OCI-LY7 (cell line): ENCODE measurements at regions not wholly inside any gene's neighbourhood (a gene's known extent, or its start where the extent isn't known, plus 50 kb on each side); places are given as distances from the start of the nearest gene placed in this dataset.

Source experiments
- BruUV-seq: library from RNA; stranded (reverse); fragments of 400-500 nt; replicated peaks from 2 replicates; lab custom pipeline; 2021; lab: Mats Ljungman, UMichigan
- CTCF ChIA-PET: fragments of 300-600 bp; sonication (Branson Sonifier 250); formaldehyde crosslinking; loops from one replicate; lab custom pipeline; 2022; ENCODE audit warnings: antibody characterized with exemption; ENCODE audit not compliant: unreplicated experiment; lab: Charles Lee
- POLR2A ChIA-PET: fragments of 300-600 bp; sonication (Branson Sonifier 250); formaldehyde crosslinking; loops from one replicate; lab custom pipeline; 2022; ENCODE audit warnings: antibody characterized with exemption; lab: Charles Lee
- DNase-seq: peaks from one replicate; pipeline ENCODE4 v3.0.0-alpha.2; 2015; ENCODE audit warnings: low spot score
- H2AFZ ChIP-seq: fragments of 200-600 bp; sonication (generic), shearing (Covaris generic); 2 replicates; pipeline ENCODE4 v1.6.1; 2014; ENCODE audit warnings: mild to moderate bottlenecking, antibody characterized with exemption, low read length, moderate library complexity
- H3K27ac ChIP-seq: fragments of 200-600 bp; sonication (generic); 2 replicates; pipeline ENCODE4 v1.5.1; 2014; ENCODE audit warnings: mixed run types, low read depth, mild to moderate bottlenecking, moderate library complexity, low read length, inconsistent platforms; ENCODE audit not compliant: poor library complexity, severe bottlenecking
- H3K36me3 ChIP-seq: fragments of 200-600 bp; sonication (generic); 2 replicates; pipeline ENCODE4 v1.6.1; 2014; ENCODE audit warnings: mild to moderate bottlenecking, antibody characterized with exemption, low read length, moderate library complexity, mixed read lengths; ENCODE audit not compliant: insufficient read depth
- H3K4me1 ChIP-seq: fragments of 200-600 bp; sonication (generic); 2 replicates; pipeline ENCODE4 v1.5.1; 2014; ENCODE audit warnings: mild to moderate bottlenecking, low read length; ENCODE audit not compliant: insufficient read depth, poor library complexity, severe bottlenecking
- H3K4me2 ChIP-seq: fragments of 200-600 bp; sonication (generic); 2 replicates; pipeline ENCODE4 v1.6.1; 2014; ENCODE audit warnings: mild to moderate bottlenecking, low read length
- H3K4me3 ChIP-seq: fragments of 200-600 bp; sonication (generic); 2 replicates; pipeline ENCODE4 v1.5.1; 2014; ENCODE audit warnings: mild to moderate bottlenecking, low read depth, low read length; ENCODE audit not compliant: poor library complexity, severe bottlenecking
- H3K79me2 ChIP-seq: fragments of 200-600 bp; sonication (generic); 2 replicates; pipeline ENCODE4 v1.6.1; 2016; ENCODE audit warnings: low read depth, mild to moderate bottlenecking, low read length, moderate library complexity, mixed read lengths; ENCODE audit not compliant: insufficient read depth
- H3K9me2 ChIP-seq: fragments of 200-600 bp; sonication (generic); 2 replicates; pipeline ENCODE4 v1.6.1; 2016; ENCODE audit warnings: mild to moderate bottlenecking, low read length, mixed read lengths; ENCODE audit not compliant: insufficient read depth
- H3K9me3 ChIP-seq: fragments of 200-600 bp; sonication (generic); 2 replicates; pipeline ENCODE4 v1.6.1; 2014; ENCODE audit warnings: mild to moderate bottlenecking, mixed run types, low read length, mixed read lengths
- H4K20me1 ChIP-seq: fragments of 200-600 bp; sonication (generic); 2 replicates; pipeline ENCODE4 v1.6.1; 2014; ENCODE audit warnings: mild to moderate bottlenecking, antibody characterized with exemption, low read length, moderate library complexity, mixed read lengths; ENCODE audit not compliant: insufficient read depth
- EZH2phosphoT487 ChIP-seq: fragments of 200-600 bp; sonication (generic); IDR thresholded peaks from 2 replicates; pipeline ENCODE4 v1.6.1; 2018; ENCODE audit warnings: low read depth, borderline replicate concordance, mild to moderate bottlenecking, mixed run types, antibody characterized with exemption, low read length, moderate library complexity, mixed read lengths
- intact Hi-C: fragments of 100-400 bp; cut with micrococcal nuclease; formaldehyde crosslinking; loops from one replicate; pipeline ENCODE4 v1.10.0; 2022; ENCODE audit not compliant: unreplicated experiment
- TF ChIP-seq, protein P1 (sequence below): fragments of 200-600 bp; sonication (generic); conservative IDR thresholded peaks from 2 replicates; pipeline ENCODE4 v1.5.1; 2014; ENCODE audit warnings: mild to moderate bottlenecking, antibody characterized with exemption, low read length, moderate library complexity, mixed read lengths

DNA sequence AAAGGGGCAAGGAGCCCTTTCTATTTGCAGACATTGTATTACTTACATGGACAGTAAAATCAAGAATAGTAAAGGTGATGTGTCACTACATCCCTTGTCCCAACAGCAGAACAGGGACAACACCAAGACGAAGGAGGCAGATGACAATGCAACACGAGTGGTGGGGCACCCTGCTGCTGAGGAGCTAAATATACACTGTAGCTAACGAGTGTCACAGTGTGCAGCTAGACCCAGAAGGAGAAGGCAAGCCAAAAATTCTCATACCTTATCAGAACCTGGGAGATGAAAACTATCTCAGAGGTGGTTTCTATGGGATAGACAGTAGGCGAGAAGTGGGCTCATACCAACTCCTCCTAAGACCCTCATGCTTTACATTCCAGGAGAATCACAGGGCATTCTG, 518.4 kb upstream of the LRRTM1 start:
- H3K9me3 ChIP-seq, result peaks cover 6% of the 10 kb centered on the region; the same call in 1 of the 2 replicates
- POLR2A ChIA-PET, result interaction anchor here (1.1 to 1.2 kb wide), 2 partner anchors 19 to 87 kb away, joined by 3 read pairs; no protein-coding TSS in a partner anchor
- no TSS peak for BruUV-seq
- no peaks in the 10 kb centered on the region for H3K36me3 ChIP-seq
- H2AFZ ChIP-seq, result no peak overlapping the region
- no peaks in the 10 kb centered on the region for H3K9me2 ChIP-seq
- H3K27ac ChIP-seq, result no peak overlapping the region
- no peak for DNase-seq
- CTCF ChIA-PET, result no interaction called here
- no peaks in the 10 kb centered on the region for H3K4me1 ChIP-seq
- no peak overlapping the region for H3K4me3 ChIP-seq
- H3K79me2 ChIP-seq, result no peaks in the 10 kb centered on the region
- TF ChIP-seq EZH2phosphoT487, result no peak
- TF ChIP-seq, protein P1, sequence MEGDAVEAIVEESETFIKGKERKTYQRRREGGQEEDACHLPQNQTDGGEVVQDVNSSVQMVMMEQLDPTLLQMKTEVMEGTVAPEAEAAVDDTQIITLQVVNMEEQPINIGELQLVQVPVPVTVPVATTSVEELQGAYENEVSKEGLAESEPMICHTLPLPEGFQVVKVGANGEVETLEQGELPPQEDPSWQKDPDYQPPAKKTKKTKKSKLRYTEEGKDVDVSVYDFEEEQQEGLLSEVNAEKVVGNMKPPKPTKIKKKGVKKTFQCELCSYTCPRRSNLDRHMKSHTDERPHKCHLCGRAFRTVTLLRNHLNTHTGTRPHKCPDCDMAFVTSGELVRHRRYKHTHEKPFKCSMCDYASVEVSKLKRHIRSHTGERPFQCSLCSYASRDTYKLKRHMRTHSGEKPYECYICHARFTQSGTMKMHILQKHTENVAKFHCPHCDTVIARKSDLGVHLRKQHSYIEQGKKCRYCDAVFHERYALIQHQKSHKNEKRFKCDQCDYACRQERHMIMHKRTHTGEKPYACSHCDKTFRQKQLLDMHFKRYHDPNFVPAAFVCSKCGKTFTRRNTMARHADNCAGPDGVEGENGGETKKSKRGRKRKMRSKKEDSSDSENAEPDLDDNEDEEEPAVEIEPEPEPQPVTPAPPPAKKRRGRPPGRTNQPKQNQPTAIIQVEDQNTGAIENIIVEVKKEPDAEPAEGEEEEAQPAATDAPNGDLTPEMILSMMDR, result no peak
- no peaks in the 10 kb centered on the region for H4K20me1 ChIP-seq
- intact Hi-C loops, result no loop called here
- H3K4me2 ChIP-seq, result no peak overlapping the region

GRCh38 chr2:80815259-80815658, 510.7 kb upstream of the LRRTM1 start:
- no peak for DNase-seq
- H3K79me2 ChIP-seq, result no peaks in the 10 kb centered on the region
- no peak overlapping the region for H2AFZ ChIP-seq
- no peaks in the 10 kb centered on the region for H3K36me3 ChIP-seq
- no peak for TF ChIP-seq EZH2phosphoT487
- TF ChIP-seq, protein P1, result no peak
- BruUV-seq, result no TSS peak
- no peaks in the 10 kb centered on the region for H4K20me1 ChIP-seq
- no peak overlapping the region for H3K27ac ChIP-seq
- intact Hi-C loops, result no loop called here
- peaks cover 10% of the 10 kb centered on the region; the same call in 1 of the 2 replicates for H3K9me3 ChIP-seq
- H3K9me2 ChIP-seq, result no peaks in the 10 kb centered on the region
- POLR2A ChIA-PET, result interaction anchor here (1.0 kb wide), 1 partner anchor 16 kb away, joined by 4 read pairs; no protein-coding TSS in a partner anchor
- no peak overlapping the region for H3K4me3 ChIP-seq
- H3K4me2 ChIP-seq, result no peak overlapping the region
- H3K4me1 ChIP-seq, result no peaks in the 10 kb centered on the region
- CTCF ChIA-PET, result no interaction called here

DNA sequence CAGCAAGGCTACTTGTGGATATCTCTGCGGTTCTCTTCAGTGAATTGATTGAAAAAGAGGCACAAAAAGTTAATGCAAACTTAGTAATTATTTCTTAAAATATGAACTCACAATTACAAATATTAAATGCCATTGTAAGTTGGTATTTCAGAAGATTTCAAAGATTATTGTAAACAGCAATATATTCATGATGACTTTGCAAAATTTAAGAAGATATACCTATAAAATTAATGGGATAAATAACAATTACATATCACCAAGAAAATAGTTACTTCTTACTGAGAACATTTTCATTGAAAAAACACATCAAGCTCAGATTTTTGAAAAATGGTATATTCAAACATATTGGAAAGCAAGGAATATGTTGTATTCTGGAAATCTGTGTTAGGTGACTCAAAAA, 482.0 kb upstream of the LRRTM1 start:
- Histone ChIP-seq H4K20me1 (no peaks in the 10 kb centered on the region), H3K9me3 (peaks cover 8% of the 10 kb centered on the region; the same call in 1 of the 2 replicates), H3K9me2 (no peaks in the 10 kb centered on the region), H3K36me3 (no peaks in the 10 kb centered on the region), H3K79me2 (no peaks in the 10 kb centered on the region), H3K27ac (no peak overlapping the region), H2AFZ (no peak overlapping the region), H3K4me3 (no peak overlapping the region), H3K4me1 (no peaks in the 10 kb centered on the region), H3K4me2 (no peak overlapping the region)
- BruUV-seq, result no TSS peak
- TF ChIP-seq, protein P1, result no peak
- no peak for TF ChIP-seq EZH2phosphoT487
- intact Hi-C loops, result no loop called here
- POLR2A ChIA-PET, result interaction anchor here (0.8 to 1.4 kb wide), 4 partner anchors 17 to 74 kb away, joined by 3 to 4 read pairs (median 3); no protein-coding TSS in a partner anchor
- CTCF ChIA-PET, result no interaction called here
- no peak for DNase-seq
